ENCODE measurements at regions not wholly inside any gene's neighbourhood (a gene's known extent, or its start where the extent isn't known, plus 50 kb on each side); places are given as distances from the start of the nearest gene placed in this dataset.

DNA sequence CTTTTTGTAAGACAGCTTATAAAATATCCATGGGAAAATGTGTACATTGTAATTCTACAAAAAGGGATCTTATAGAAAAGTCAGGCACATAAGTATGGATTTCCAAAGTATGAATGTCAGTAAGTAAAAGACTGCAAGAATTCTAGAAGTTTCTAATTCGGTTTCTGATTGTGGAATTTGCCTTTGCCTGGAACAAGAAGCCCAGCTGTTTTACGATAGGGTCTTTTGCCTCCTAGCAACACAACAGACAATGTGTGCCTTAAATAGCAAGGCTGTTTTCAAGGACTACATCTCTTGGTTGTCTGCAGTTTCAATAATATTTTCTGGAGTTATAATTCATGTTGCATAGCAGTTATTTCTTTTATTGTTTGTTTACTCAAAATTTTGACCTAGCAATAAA is 312.9 kb downstream of the MTX2 start:
- H3K9me3 Mint-ChIP-seq: peaks cover 4% of the 10 kb centered on the region in 2 donors
- H3K36me3 Mint-ChIP-seq: no peaks in the 10 kb centered on the region
- H3K4me1 Mint-ChIP-seq: no peaks in the 10 kb centered on the region
- H3K27me3 Mint-ChIP-seq: peaks cover 26 to 32% of the 10 kb centered on the region in 2 donors
- DNase-seq (no peak), ATAC-seq (replicated peaks) (no peak)
- H3K4me3 Mint-ChIP-seq: no peak overlapping the region
- no peak overlapping the region for H3K27ac Mint-ChIP-seq

DNA sequence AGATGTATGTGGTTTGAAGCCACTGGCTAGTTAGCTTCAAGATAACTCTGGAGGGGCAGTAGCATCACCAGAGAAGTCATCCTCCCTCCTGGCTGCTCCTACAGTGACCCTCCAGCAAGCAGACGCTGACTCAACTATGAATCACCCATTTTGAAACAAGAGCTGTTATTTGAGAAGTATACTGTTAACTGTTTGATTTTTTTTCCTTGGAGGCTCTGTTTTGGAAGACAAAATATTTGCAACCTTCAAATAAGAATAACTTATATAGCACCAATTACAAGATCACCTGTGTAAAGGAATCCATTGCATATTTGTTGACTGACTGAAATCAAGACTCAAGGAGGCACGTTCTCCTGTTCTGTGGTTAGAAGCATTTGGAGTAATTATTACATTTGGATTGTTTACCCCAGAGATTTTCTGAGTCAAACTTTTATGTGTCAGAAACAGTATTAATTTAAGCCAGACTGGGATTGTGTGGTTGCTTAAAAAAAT is 313.8 kb downstream of the MTX2 start:
- H3K4me1 Mint-ChIP-seq: no peaks in the 10 kb centered on the region
- H3K9me3 Mint-ChIP-seq: peaks cover 4% of the 10 kb centered on the region in 2 donors
- DNase-seq: no peak
- ATAC-seq (replicated peaks): no peak
- no peak overlapping the region for H3K4me3 Mint-ChIP-seq
- peaks cover 23 to 26% of the 10 kb centered on the region in 2 donors for H3K27me3 Mint-ChIP-seq
- H3K36me3 Mint-ChIP-seq: no peaks in the 10 kb centered on the region
- H3K27ac Mint-ChIP-seq: peak overlapping the region; percentile 83

GRCh38 chr2:176583607-176584006 is 314.4 kb downstream of the MTX2 start:
- no peak overlapping the region for H3K4me3 Mint-ChIP-seq
- ATAC-seq (replicated peaks): no peak
- peaks cover 17 to 21% of the 10 kb centered on the region in 2 donors for H3K27me3 Mint-ChIP-seq
- peaks cover 2 to 4% of the 10 kb centered on the region in 2 donors for H3K9me3 Mint-ChIP-seq
- DNase-seq: no peak
- H3K36me3 Mint-ChIP-seq: no peaks in the 10 kb centered on the region
- no peaks in the 10 kb centered on the region for H3K4me1 Mint-ChIP-seq
- no peak overlapping the region for H3K27ac Mint-ChIP-seq

DNA sequence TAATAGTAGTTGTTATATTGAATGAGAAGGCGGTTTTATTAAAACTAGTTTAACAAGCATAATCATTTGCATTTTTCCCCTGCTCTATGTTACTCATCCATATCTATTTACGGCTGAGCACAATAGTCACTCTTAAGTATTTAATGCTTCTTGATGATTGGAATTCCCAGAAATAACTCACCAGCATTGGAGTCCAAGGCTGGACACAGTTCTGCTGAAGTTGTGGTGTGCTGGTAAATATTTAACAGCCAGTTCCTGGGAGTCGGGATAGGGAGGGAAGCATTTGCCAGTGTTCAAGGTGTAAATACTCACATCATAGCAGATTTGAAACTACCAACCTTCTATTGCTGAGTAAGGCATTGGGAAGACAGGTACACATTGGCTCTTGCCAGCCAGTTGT is 315.1 kb downstream of the MTX2 start:
- H3K27me3 Mint-ChIP-seq: peaks cover 12 to 14% of the 10 kb centered on the region in 2 donors
- no peak for ATAC-seq (replicated peaks)
- no peaks in the 10 kb centered on the region for H3K36me3 Mint-ChIP-seq
- H3K27ac Mint-ChIP-seq: no peak overlapping the region
- H3K9me3 Mint-ChIP-seq: peaks cover 0 to 2% of the 10 kb centered on the region in 2 donors
- no peaks in the 10 kb centered on the region for H3K4me1 Mint-ChIP-seq
- H3K4me3 Mint-ChIP-seq: no peak overlapping the region
- no peak for DNase-seq

DNA sequence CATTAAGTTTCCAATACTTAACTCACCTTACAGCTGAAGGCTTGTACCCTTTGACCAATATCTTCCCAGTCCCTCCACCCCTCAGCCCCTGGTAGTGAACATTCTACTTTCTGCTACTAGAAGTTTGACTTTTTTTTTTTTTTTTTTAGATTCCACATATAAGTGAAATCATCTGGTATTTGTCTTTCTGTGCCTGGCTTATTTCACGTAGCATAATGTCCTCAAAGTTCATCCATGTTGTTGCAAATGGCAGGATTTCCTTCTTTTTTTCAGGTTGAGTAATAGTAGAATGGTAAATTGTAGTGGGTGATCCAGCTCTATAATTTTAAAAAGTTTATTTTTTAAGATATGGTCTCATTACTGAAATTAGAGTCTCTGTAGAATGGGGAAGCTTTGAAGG is 316.0 kb downstream of the MTX2 start:
- H3K36me3 Mint-ChIP-seq: no peaks in the 10 kb centered on the region
- no peak for DNase-seq
- no peak overlapping the region for H3K4me3 Mint-ChIP-seq
- no peaks in the 10 kb centered on the region for H3K4me1 Mint-ChIP-seq
- peaks cover 6 to 14% of the 10 kb centered on the region in 2 donors for H3K27me3 Mint-ChIP-seq
- no peak overlapping the region for H3K27ac Mint-ChIP-seq
- H3K9me3 Mint-ChIP-seq: no peaks in the 10 kb centered on the region
- ATAC-seq (replicated peaks): no peak

DNA sequence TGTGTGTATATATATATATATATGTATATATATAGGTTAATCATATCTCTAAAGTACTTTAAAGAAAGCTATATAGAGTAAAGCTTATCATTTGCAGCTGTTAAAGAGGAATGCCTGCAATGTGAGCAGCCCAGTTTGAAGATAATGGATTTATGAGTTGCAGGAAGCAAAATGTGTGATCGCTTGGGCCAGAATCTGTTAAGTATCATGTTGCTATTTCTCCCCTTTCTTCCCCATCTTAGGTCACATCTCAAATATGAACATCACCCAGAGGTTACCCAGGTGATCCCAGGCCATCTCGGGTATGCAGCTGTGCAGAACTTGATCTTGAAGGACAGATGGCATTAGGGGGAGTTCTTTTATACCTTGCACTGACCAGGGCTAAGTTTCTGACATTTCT is 316.5 kb downstream of the MTX2 start:
- no peaks in the 10 kb centered on the region for H3K9me3 Mint-ChIP-seq
- peaks cover 6 to 14% of the 10 kb centered on the region in 2 donors for H3K27me3 Mint-ChIP-seq
- H3K27ac Mint-ChIP-seq: no peak overlapping the region
- ATAC-seq (replicated peaks): no peak
- H3K4me1 Mint-ChIP-seq: no peaks in the 10 kb centered on the region
- H3K4me3 Mint-ChIP-seq: no peak overlapping the region
- H3K36me3 Mint-ChIP-seq: no peaks in the 10 kb centered on the region
- DNase-seq: no peak

- DNase-seq (no peak), ATAC-seq (replicated peaks) (no peak)
- no peak overlapping the region for H3K4me3 Mint-ChIP-seq
- no peaks in the 10 kb centered on the region for H3K36me3 Mint-ChIP-seq
- H3K4me1 Mint-ChIP-seq: no peaks in the 10 kb centered on the region
- H3K27me3 Mint-ChIP-seq: peaks cover 16 to 17% of the 10 kb centered on the region in 2 donors
- no peaks in the 10 kb centered on the region for H3K9me3 Mint-ChIP-seq
- no peak overlapping the region for H3K27ac Mint-ChIP-seq
These were observed 320.0 kb downstream of the MTX2 start for GRCh38 chr2:176589287-176589686.

DNA sequence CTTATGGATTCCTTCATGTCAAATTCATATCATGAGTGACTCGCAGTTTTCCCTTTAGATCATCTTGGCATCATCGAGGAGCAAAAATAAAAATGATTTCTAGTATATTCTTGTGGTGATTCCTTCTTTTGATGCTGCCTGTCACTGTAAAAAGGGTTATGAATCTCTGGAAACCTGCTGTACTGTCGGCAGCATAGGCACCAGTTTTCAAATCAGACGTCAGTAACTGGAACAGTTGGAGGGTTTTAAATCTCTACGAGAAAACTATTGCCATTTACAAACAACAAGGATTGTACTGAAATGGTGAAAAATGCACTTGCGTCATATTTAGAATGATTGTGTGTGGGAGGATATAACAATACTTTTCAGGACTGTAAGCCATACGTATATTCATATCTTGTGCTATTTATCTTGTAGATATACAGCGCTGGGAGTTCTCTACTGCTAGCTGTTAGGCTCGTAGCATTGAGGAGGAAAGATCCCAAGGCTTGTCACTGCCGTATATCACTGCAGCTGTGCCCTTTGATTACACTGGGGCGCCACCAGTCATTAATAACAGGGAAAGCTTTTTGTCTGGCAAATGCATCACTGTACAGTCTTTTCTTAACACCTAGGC is 320.7 kb downstream of the MTX2 start:
- no peaks in the 10 kb centered on the region for H3K9me3 Mint-ChIP-seq
- H3K4me3 Mint-ChIP-seq: no peak overlapping the region
- H3K27me3 Mint-ChIP-seq: peaks cover 16 to 19% of the 10 kb centered on the region in 2 donors
- ATAC-seq (replicated peaks) (no peak), DNase-seq (no peak)
- H3K27ac Mint-ChIP-seq: no peak overlapping the region
- no peaks in the 10 kb centered on the region for H3K36me3 Mint-ChIP-seq
- H3K4me1 Mint-ChIP-seq: no peaks in the 10 kb centered on the region

DNA sequence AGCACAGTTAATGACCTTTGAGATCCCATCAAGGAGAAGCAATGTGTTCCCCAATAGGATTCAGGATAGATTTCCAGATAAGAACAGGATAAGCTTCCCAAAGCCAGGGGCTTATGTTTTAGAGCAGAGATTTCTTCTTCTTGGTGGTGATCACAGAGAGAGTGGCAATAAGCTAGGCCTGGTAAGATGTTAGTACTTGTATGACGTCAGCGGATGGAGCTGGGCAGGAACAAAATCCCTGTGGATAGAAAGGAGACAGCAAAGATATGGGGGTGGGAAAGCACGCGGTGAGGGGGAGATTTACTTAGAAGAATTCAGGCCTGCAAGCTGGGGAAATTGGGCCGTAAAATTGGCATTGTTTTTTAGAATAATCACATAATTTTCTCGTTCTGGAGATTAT is 323.0 kb downstream of the MTX2 start:
- ATAC-seq (replicated peaks) (no peak), DNase-seq (no peak)
- Mint-ChIP-seq H3K4me1 (no peaks in the 10 kb centered on the region), H3K4me3 (no peak overlapping the region), H3K27ac (no peak overlapping the region), H3K36me3 (no peaks in the 10 kb centered on the region), H3K27me3 (peaks cover 14 to 15% of the 10 kb centered on the region in 2 donors), H3K9me3 (no peaks in the 10 kb centered on the region)

GRCh38 chr2:176595986-176596385 is 326.7 kb downstream of the MTX2 start:
- Mint-ChIP-seq H3K9me3 (no peaks in the 10 kb centered on the region), H3K36me3 (no peaks in the 10 kb centered on the region), H3K4me3 (no peak overlapping the region), H3K4me1 (no peaks in the 10 kb centered on the region), H3K27me3 (peaks cover 28 to 30% of the 10 kb centered on the region in 2 donors), H3K27ac (no peak overlapping the region)
- ATAC-seq (replicated peaks) (no peak), DNase-seq (no peak)

GRCh38 chr2:176597916-176598315 is 328.7 kb downstream of the MTX2 start:
- Mint-ChIP-seq H3K4me3 (no peak overlapping the region), H3K27ac (no peak overlapping the region), H3K27me3 (peaks cover 28 to 35% of the 10 kb centered on the region in 2 donors), H3K4me1 (no peaks in the 10 kb centered on the region), H3K36me3 (no peaks in the 10 kb centered on the region), H3K9me3 (no peaks in the 10 kb centered on the region)
- ATAC-seq (replicated peaks) (no peak), DNase-seq (no peak)

DNA sequence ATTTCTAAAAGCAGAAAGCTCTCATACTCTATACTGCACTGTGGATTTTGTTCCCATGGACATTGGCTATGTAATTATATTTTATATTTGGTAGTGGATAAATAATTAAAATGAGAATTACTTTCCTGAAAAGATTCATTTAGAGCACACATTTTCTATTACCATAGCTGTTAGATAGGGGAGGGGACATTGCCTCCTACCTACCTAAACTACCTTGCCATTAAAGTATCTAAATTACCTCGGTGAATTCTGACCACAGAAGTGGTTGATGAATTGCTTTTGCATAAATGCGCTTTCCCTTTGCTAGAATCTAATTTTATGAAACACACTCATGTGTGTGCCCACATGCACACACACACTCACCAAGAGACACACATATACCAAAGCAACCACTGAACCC is 329.1 kb downstream of the MTX2 start:
- Mint-ChIP-seq H3K9me3 (no peaks in the 10 kb centered on the region), H3K36me3 (no peaks in the 10 kb centered on the region), H3K27me3 (peaks cover 25 to 32% of the 10 kb centered on the region in 2 donors), H3K4me1 (no peaks in the 10 kb centered on the region), H3K27ac (no peak overlapping the region), H3K4me3 (no peak overlapping the region)
- ATAC-seq (replicated peaks) (no peak), DNase-seq (no peak)

DNA sequence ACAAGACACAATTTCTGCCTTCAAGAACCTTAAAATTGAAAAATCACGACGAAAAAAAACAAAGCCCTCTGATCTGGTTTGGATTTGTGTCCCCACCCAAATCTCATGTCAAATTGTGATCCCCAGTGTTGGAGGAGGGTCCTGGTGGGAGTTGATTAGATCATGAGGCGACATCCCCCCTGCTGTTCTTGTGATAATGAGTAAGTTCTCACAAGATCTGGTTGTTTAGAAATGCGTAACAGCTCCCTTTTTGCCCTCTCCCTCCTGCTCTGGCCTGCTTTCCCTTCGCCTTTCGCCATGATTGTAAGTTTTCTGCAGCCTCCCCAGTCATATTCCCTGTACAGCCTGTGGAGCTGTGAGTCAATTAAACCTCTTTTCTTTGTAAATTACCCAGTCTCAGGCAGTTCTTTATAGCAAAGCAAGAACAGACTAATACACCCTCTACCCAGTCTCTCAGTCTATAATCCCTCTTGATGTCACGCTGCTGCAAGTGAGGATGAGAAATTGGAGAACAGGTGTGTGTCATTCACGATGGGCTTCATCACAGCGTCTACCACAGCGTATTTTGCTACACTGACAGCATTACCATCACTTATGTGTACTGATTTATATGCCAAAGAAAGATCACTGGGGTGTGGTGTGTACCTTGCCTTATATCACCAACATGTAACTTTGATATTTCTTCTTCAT is 330.7 kb downstream of the MTX2 start:
- Mint-ChIP-seq H3K27me3 (peaks cover 19 to 30% of the 10 kb centered on the region in 2 donors), H3K36me3 (no peaks in the 10 kb centered on the region), H3K27ac (no peak overlapping the region), H3K4me3 (no peak overlapping the region), H3K9me3 (no peaks in the 10 kb centered on the region), H3K4me1 (no peaks in the 10 kb centered on the region)
- no peak for ATAC-seq (replicated peaks)
- DNase-seq: no peak

GRCh38 chr2:176601066-176601465 is 331.8 kb downstream of the MTX2 start:
- no peak for ATAC-seq (replicated peaks)
- H3K9me3 Mint-ChIP-seq: no peaks in the 10 kb centered on the region
- no peak overlapping the region for H3K27ac Mint-ChIP-seq

DNA sequence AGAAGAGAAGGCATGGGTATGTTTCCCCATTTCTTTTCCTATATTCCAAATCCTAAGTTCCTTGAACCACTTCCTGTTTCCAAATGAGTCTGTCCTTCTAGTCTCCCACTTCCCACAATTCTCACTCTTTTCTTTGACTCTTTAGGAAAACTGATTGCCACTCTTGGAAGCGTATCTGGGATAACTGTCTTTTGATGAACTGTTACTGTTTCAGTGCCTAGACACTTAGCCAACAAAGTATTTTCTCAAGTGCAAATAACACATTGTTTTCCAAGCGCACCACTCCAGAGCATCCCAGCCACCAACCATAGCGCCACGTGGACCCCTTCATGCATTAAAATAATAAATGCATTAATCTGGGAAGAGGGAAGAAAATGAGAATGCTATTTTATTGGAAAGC is 342.8 kb downstream of the MTX2 start:
- Mint-ChIP-seq H3K27me3 (peaks cover 14 to 28% of the 10 kb centered on the region in 2 donors), H3K9me3 (no peaks in the 10 kb centered on the region), H3K4me1 (no peaks in the 10 kb centered on the region), H3K4me3 (no peak overlapping the region), H3K36me3 (no peaks in the 10 kb centered on the region), H3K27ac (no peak overlapping the region)
- DNase-seq (no peak), ATAC-seq (replicated peaks) (no peak)

More at GRCh38 chr2:176601066-176601465, 331.8 kb downstream of the MTX2 start:
- Mint-ChIP-seq H3K4me3 (no peak overlapping the region), H3K36me3 (no peaks in the 10 kb centered on the region), H3K4me1 (no peaks in the 10 kb centered on the region), H3K27me3 (peaks cover 14 to 27% of the 10 kb centered on the region in 2 donors)
- DNase-seq: no peak
